ENCODE measurements at regions not wholly inside any gene's neighbourhood (a gene's known extent, or its start where the extent isn't known, plus 50 kb on each side); places are given as distances from the start of the nearest gene placed in this dataset.
"Not testable (repeated sequence)": the region's sequence is repeated elsewhere in the genome, so short reads cannot be mapped to it uniquely, and the experiment has no call there.

DNA sequence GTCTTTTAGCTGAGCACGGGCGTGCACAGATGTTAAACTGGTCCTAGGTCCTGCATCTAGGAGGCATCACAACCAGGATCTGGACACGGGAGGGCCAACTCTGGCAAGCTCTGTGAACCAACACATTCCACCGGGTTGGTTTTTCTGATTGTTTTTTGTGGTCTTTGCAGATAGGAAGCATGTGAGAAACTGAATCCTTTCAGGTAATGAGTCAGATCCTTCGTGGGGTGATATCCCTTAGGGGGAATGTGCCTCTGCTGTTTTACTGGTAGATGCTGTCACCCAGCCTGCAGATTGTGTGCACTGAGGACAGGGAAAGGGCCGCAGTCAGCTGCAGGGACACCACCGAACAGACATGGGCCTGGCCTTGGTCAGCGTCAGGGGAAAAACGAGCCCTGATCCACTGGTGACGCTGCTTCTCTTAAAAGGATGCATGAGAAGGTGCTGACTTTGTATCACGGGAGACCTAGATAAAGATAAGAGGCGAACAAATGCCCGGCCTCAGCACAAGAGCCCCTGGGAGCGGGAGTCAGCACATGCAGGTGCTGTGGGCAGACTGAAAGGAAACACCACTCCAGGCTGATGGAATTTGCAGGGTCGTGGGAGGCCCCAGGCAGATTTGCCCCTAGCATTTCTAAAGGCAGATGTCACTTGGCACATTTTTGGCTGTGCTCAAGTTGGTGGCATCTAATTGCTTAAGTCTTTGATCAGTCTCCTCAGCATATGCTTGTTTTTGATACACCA lies 51.1 kb downstream of the DOP1B start:
- DNase-seq: no peak

DNA sequence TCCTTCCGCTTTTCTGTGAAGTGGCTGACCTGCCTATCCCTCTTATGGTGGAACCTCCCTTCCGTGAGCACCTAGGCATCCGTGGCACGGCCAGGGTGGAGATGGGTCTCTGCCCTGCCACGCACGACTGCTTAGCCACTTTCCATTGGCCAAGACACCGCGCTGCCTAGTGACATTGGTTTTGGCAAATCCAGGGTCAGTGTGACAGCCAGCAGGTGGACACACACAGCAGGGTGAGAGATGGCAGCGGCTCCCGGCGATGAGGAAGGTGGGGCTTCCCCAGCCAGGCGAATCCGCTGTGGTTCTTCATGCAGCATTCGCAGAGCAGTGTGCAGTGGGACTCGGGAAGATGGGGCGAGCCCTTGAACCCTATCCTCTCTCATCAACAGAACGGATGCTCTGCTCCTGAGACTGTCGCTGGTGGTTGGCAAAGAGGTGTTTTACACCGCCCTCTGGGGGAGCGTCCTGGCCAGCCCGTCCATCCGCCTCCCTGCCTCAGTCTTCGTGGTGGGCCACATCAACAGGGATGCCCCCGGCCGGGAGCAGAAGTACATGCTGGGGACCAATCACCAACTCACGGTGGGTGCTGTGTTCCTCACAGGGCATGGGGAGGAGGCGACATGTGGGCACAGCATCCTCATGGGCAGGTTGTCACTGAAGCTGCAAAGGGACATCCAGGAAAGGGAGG lies 51.8 kb downstream of the DOP1B start:
- DNase-seq: no peak

DNA sequence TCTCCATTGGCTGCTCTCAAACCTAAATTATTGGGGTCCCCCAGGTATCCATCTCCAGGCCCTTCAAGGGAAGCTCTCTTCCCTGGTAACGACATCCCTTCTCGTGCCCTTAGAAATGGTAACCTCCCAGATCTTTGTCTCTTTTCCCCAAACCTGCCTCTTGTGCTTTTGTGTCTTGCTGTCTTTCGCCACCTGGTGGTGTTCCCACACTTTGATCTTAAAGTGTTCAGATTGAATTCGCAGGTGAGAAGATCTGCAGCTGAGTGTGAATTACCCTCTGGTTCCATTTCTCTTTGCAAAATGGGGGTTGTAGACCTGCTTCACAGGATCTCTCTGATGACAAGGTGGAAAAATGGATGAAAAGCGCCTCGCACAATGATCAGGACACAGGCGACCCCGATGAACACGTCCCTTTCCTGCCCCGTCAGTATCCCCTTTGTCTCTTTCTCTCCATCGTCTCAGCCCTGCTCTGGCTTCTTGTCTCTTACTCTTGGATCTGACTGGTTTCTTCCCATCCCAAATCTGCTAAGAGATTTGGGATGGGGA lies 53.1 kb downstream of the DOP1B start:
- peak; percentile 34 for DNase-seq

DNA sequence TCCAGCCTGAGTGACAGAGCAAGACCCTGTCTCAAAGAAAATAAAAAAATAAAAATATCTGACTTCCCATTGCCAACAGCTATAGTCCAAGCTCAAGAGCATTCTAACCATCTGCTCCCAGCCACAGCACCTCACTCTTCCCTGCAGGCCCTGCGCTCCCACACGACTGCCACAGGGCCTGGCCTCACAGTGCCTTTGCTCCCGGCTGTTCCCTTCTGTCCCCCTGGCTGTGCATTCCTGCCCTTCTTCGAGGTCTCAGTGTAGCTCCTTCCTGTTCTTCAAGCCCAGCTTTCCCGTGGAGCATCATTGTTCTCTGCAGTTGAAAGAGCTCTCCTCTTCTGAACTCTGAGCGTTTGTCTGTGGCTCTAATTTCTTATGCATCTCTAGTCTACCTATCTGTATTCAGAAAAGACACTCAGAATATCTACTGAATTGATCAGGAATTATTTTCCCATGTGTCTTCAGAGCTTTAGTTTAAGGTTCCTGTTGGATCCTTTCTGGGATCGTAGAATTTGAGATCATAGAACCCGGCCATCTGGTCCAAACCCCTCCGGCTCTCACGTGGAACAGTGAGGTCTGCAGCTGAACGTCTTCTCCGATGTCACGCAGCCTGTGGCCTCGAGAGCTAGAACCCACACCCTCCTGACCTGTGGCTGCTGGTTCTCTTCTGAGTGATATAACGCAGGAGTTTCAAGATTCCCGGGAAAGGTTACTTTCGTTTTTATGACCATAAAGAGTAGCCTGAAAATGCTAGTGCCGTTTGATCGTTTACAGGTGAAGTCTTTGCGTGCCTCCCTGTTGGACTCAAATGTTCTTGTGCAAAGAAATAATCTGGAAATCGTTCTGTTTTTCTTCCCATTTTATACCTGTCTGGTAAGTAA lies 54.4 kb downstream of the DOP1B start:
- no peak for DNase-seq

DNA sequence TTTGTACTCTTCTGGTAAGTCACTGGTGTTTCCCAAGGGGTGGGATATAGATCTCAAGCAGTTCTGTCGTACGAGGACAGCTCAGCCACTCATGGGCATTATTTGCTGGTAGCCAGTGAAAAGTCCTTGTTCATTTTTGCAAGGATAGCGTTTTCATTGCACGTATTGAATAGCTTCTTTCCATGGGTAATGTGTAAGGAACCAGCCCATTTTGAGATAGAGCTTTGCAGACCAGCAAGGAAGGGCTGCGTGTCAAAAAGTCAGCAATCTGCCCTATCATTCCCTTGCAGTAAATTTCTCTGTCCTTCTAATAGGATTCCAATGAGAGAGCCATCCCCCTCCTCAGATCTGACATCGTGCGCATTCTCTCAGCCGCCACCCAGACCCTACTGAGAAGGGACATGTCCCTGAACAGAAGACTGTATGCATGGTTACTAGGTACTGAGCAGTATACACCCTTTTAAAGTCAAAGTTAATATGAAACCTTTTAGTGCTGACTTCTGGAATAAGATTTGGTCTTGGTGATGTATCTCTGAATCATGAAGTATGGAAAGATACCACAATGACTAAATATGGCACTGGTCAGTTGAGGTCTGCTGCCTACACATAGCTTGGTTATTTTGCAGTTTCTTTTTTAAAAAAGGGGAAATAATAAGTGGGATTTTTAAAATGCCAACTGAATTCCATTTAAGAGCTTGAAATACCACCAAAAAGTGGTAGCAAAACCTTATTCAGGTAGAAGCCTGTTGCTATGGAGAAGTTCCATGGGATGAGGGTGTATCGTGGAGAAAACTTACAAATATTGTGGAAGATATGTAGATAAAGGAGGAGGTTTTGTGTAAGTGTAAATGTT lies 55.3 kb downstream of the DOP1B start:
- DNase-seq: no peak

DNA sequence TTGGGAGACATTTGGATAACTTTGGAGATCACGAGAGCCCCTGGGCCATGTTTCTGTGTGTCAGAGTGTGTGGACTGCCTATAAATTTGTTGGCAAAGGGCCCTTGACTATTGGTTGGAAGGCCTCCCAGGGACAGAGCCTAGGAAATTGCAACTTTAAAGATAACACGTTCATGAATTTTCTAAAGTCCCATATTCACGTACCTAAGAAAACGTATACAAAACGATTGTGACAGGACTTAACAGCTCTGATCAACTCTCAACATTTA lies 55.8 kb downstream of the DOP1B start:
- no peak for DNase-seq

DNA sequence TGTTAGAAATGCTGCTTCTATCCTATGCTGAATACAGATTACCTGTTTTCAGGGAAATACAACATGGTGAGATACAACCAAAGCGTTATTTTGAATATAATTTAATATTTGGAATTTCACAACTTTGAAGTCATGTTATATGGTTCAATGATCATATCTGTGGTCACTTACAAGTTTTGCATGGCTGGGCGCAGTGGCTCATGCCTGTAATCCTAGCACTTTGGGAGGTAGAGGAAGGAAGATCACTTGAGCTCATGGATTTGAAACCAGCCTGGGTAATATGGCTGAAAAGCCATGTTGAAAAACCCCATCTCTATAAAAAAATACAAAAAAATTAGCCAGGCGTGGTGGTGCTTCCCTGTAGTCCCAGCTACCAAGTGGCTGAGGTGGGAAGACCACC lies 57.9 kb downstream of the DOP1B start:
- no peak for DNase-seq

DNA sequence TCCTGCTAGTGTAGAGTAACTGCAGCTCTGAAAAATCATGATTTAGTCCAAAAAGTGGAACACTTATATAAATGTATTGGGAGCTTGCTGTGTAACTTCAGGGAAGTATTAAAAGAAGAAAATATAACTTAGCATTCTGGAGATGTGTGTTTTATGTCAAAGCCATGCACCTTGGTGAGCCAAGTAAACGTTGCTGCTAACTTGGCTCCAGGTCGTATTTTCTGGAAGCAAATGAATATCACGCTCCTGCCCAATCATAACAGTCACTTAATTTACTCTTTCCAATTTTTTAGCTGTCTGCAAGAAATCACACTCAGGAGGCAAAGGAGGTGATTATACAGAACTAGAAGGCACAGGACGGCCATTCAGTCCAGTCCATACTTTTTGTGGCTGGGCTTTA lies 61.1 kb downstream of the DOP1B start:
- no peak for DNase-seq

DNA sequence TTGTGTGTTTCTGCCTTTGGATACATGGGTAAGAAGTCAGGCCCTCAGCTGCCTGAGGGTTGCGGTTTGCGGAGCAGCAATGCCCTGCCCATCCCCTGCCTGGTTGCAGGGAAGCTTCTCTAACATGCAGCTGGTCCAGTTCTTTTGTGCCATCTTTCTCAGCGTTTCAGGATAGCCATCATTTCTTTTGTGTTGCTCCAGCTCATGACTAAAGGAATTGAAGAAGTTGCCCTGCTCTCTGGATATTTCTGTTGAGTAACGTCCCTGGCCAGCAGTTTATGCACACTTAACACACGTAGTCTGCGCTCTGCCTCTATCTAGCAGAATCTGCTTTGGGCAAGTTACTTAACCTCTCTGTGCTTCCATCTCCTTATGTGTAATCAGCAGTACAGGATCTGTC lies 62.1 kb downstream of the DOP1B start:
- no peak for DNase-seq

DNA sequence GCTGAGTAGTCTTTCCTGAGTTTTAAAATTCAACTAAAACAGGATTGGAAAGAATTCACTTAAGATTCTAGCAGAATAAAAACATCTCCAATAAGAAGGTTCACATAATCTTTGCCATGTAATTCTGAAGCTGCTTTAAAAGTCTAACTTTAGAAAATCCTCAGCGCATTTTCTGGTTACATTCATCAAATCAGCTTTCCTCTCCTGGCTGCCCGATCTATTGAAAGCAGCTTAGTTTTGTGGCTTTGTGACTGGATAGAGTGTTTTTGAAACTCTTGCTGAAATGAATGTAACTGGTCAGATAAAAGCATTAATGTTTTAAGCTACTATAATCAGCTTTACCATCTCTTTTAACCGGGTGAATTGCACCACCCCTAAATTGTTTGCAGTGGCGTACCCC lies 66.8 kb downstream of the DOP1B start:
- no peak for DNase-seq

DNA sequence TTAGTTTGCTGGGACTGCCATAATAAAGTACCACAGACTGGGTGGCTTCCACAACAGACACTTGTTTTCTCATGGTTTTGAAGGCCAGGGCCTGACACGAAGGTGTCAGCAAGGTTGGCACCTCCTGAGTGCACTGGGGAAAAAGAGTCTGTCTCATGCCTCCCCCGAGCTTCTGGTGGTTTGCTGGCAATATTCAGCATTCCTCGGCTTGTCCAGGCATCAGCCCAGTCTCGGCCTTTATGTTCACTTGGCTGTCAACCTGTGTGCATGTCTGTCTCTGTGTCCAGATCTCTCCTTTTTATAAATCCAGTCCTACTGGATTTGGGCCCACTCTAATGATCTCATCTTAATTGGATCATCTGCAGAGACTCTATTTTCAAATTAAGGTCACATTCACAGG lies 72.6 kb downstream of the DOP1B start:
- DNase-seq: no peak

DNA sequence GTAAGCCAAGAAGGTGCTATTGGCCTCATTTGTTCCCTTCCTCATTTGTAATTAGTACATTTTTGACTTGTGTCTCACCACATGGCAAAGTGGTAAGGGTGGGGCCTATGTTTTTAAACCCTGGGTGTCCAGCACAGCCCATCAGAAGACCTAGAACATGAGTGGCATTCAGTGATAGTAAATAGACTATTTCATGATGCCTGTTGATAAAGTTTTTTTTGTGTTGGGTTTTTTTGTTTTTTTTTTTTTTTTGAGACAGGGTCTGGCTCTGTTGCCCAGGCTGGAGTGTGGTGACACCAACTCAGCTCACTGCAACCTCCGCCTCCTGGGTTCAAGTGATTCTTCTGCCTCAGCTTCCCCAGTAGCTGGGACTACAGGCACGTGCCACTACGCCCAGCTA lies 74.8 kb downstream of the DOP1B start:
- not testable (repeated sequence) for DNase-seq

DNA sequence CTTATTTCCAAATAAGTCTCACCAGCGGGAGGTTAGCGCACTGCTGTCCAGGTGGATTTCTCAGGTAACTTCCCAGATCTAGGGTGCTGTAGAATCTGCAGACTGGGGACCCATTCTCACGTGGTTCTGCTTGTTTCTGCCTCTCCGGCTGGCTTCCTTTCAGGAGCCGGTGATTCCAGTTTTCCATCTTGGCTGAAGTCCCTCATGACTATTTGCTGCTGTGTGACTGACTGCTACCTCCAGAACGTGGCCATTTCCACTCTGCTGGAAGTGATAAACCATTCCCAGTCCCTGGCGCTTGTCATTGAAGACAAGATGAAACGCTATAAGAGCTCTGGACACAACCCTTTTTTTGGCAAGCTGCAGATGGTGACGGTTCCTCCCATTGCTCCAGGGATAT lies 76.0 kb downstream of the DOP1B start:
- no peak for DNase-seq

DNA sequence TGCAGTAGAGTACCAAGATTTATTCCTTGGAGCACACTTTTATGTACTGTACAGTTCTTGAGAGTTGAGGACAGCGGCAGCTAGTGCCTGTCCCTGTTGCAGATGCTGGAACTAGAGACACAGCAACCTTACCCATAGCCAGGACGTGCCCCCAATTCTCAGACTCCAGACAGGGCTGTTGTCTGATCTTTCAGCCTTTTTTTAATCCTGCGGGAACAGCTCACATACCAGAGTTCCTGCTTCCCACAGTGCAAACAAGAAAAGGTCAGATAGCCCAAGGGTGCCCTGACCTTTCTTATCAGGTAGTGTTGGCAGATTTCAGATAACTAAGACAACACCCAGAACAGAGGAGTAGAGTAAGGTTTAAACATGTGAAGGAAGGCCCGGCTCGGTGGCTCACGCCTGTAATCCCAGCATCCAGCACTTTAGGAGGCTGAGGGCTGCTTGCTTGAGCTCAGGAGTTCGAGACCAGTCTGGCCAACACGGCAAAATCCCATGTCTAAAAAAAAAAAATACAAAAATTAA lies 78.5 kb downstream of the DOP1B start:
- no peak for DNase-seq

DNA sequence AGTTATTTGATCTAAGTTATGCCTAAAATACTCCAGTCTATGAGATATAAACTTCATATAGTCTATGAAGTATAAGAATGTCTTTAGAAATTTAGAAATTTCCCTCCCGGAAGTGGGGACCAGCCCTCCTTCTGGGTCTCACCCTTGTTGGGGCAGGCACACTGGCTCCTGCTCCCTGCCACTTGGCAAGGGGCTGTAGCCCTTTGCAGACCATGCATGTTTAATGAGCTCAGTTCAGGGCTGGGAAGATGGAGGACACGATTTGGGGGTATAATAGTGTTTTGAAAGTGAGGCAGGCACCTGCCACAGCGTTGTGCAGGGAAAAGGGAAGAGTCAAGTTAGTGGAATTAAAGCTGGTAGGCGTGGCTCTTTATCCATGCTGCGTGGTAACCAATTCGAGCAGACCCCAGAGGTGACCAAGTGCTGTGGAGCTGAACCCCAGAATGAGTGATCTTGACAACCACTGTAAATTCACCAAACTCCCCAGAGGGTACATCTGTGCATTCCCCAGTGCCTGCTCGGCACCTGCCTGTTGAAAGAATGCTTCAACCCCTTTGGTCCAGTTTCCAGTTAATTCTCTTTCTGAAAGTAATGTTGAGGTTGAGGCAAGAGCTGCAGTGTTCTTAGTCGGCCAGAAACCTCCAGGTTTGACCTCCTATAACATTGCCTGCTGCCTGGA lies 79.6 kb downstream of the DOP1B start:
- no peak for DNase-seq

DNA sequence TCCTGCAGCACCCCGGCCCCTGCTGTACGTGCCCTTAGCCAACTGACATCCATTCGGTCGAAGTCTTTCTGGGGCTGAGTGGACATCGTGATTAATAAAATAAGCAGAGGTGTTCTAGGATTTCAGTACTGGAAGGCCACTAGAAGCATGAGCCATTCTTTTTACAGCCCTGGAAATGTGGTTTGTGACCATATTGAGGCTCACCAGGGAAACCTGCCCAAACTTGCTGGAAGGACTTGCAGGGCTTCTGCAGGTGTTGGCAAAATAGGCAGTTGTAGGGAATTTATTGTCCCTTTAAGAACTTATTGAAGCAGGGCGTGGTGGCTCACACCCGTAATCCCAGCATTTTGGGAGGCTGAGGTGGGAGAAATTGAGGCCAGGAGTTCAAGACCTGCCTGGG lies 80.8 kb downstream of the DOP1B start:
- DNase-seq: no peak

DNA sequence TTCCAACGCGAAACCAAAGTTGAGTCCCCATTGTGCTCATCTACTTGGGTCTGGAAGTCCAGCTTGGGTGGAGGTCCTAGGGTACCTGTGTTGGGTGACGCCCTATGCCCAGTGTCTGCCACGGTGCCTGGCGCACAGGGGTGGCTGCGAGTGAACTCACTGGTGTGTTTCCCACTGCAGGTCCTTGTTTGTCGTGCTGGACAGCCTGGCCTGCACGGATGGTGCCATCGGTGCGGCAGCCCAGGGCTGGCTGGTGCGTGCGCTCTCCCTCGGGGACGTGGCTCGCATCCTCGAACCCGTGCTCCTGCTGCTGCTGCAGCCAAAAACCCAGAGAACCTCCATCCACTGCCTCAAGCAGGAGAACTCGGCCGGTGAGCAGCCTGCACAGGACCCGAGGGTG lies 80.4 kb upstream of the MORC3 start:
- no peak for DNase-seq

DNA sequence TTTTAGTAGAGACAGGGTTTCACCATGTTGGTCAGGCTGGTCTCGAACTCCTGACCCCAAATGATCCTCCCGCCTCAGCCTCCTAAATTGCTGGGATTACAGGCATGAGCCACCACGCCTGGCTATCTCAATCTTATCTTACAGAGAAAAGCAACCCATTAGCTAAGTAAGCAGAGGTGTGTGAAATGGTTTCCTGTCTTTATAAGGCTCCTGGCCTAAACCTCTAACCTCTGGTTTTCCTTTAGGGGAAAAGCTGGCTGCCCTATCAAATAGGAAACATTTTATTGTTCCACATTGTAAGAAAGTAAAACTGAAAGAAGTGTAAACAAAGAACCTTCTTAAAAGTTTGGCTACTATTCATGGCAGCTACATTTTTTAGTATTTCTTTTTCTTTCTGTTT lies 78.3 kb upstream of the MORC3 start:
- DNase-seq: no peak

DNA sequence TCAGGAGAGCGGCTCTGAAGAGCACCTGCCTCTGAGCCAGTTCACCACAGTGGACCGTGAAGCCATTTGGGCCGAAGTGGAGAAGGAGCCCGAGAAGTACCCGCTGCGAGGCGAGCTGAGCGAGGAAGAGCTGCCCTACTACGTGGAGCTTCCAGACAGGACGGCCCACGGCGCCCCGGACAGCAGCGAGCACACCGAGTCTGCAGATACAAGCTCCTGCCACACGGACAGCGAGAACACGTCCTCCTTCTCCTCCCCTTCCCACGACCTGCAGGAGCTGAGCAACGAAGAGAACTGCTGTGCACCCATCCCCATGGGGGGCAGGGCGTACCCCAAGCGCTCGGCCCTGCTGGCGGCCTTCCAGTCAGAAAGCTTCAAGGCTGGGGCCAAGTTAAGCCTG lies 74.9 kb upstream of the MORC3 start:
- DNase-seq: no peak

DNA sequence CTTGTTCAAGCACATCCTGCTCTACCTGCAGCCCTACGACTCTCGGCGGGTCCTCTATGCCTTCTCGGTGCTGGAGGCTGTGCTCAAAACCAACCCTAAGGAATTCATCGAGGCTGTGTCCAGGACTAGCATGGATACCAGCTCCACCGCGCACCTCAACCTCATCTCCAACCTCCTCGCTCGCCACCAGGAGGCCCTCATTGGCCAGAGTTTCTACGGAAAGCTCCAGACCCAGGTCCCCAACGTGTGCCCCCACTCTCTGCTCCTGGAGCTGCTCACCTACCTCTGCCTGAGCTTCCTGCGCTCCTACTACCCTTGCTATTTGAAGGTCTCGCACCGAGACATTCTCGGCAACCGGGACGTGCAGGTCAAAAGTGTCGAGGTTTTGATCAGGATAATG lies 74.3 kb upstream of the MORC3 start:
- DNase-seq: no peak

DNA sequence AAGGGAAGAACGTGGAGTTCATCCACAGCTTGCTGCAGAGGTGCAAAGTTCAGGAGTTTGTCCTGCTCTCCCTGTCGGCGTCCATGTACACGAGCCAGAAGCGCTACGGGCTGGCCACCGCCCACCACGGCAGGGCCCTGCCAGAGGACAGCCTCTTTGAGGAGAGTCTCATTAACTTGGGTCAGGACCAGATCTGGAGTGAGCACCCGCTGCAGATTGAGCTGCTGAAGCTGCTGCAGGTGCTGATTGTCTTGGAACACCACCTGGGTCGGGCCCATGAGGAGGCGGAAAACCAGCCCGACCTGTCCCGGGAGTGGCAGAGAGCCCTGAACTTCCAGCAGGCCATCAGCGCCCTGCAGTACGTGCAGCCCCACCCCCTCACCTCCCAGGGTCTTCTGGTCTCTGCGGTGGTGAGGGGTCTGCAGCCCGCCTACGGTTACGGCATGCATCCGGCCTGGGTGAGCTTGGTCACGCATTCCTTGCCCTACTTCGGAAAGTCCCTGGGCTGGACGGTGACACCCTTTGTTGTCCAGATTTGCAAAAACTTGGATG lies 73.8 kb upstream of the MORC3 start:
- DNase-seq: no peak

Measured in NCI-H510A treated with DMSO at 0.1 percent for 48 hours (cell line).